Right atrium auricular region (tissue), 2 donors: ENCODE measurements at regions not wholly inside any gene's neighbourhood (a gene's known extent, or its start where the extent isn't known, plus 50 kb on each side); places are given as distances from the start of the nearest gene placed in this dataset.

Experiments
- DNase-seq: peaks from one replicate; pipeline ENCODE4 v3.0.0-alpha.2; 2019; ENCODE audit warnings: low spot score
- H3K27ac ChIP-seq, 2 donors: fragments of 200-600 bp; sonication (generic); 1 replicate in 1 of 2; 2 replicates in 1 of 2; pipeline ENCODE4 v1.5.1; 2016 to 2019
- H3K27me3 ChIP-seq, 2 donors: fragments of 200-600 bp; sonication (generic); one replicate each; pipeline versions ENCODE4 v1.5.1 to v1.6.0; 2017 to 2019
- H3K36me3 ChIP-seq: fragments of 200-600 bp; sonication (generic); one replicate; pipeline ENCODE4 v1.5.1; 2016
- H3K4me1 ChIP-seq, 2 donors: fragments of 200-600 bp; sonication (generic); one replicate each; pipeline versions ENCODE4 v1.5.1 to v1.6.0; 2017 to 2019
- H3K4me3 ChIP-seq, 2 donors: fragments of 200-600 bp; sonication (generic); 1 replicate in 1 of 2; 2 replicates in 1 of 2; pipeline ENCODE4 v1.5.1; 2017 to 2019; ENCODE audit warnings: mild to moderate bottlenecking in 1 of 2, moderate library complexity in 1 of 2
- H3K9me3 ChIP-seq, 2 donors: fragments of 200-600 bp; sonication (generic); one replicate each; pipeline ENCODE4 v1.5.1; 2019
- CTCF ChIP-seq, 2 donors: fragments of 200-600 bp; sonication (generic); IDR thresholded peaks; one replicate each; pipeline ENCODE4 v1.5.1; 2019; ENCODE audit warnings: antibody characterized with exemption in 2 of 2

- Histone ChIP-seq H3K9me3 (no peaks in the 10 kb centered on the region), H3K4me1 (no peaks in the 10 kb centered on the region), H3K36me3 (no peaks in the 10 kb centered on the region), H3K27ac (no peak overlapping the region), H3K27me3 (no peaks in the 10 kb centered on the region), H3K4me3 (no peak overlapping the region)
- no peak for TF ChIP-seq CTCF (IDR thresholded peaks at IDR 0.05)
- no peak for DNase-seq
Measured at GRCh38 chr1:91161166-91161565, 139.3 kb upstream of the ZNF644 start.

DNA sequence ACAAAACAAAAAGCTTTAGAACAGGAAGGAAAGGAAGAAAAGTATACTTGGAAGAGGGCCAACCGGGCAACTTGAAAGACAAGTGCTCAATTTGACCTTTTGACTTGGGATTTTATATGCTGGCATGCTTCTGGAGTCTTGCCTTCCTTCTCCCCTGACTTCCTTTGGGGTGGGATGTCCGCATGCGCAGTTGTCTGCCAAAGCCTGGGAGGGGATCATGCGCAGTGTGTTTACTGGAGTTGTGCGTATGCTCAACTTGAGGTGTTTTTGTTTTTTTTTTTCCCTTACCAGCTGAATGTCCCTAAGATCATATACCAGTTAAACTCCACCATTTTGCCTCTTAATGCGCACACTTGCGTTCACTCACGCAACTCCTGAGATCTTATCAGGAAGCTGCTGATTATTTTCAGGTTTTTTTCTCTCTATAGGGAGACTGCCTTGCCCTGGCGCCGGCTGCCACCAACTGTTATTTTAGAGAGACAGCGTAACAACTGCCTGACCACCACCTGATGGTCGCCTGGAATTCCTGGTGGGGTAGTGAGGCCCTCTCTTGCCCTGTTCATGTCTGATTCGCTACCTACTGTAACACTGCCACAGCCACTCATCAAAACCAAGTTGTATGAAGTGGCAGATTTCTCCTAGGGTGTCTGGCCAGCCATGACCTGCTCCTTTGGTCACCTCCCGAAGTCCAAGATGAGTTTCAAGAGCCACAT is 138.7 kb upstream of the ZNF644 start:
- no peak for TF ChIP-seq CTCF (IDR thresholded peaks at IDR 0.05)
- Histone ChIP-seq H3K27me3 (no peaks in the 10 kb centered on the region), H3K4me3 (no peak overlapping the region), H3K4me1 (no peaks in the 10 kb centered on the region), H3K36me3 (no peaks in the 10 kb centered on the region), H3K27ac (no peak overlapping the region), H3K9me3 (no peaks in the 10 kb centered on the region)
- DNase-seq = no peak

GRCh38 chr1:91153341-91153740 is 131.5 kb upstream of the ZNF644 start:
- Histone ChIP-seq H3K4me3 (no peak overlapping the region), H3K27ac (no peak overlapping the region), H3K4me1 (no peaks in the 10 kb centered on the region), H3K27me3 (no peaks in the 10 kb centered on the region), H3K9me3 (no peaks in the 10 kb centered on the region), H3K36me3 (no peaks in the 10 kb centered on the region)
- no peak for TF ChIP-seq CTCF (IDR thresholded peaks at IDR 0.05)
- DNase-seq = no peak

DNA sequence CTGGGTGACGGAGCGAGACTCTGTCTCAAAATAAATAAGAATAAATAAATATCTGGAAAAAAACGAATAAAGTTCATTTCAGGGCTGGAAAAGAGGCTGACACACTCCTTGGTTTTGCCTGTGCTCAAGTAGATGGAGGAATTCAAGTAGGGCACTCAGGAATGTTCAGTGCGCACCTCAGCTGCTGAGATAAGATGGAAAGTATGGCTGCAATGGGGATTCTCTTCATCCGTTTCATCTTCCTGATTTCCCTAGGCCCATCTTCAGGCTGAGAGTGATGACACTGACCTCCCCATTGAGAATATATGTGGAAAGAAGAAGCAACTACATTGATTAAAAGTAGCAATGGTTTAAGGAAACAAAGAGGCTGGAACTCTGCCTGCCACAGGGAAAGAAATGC is 130.5 kb upstream of the ZNF644 start:
- no peak overlapping the region for H3K27ac ChIP-seq
- H3K36me3 ChIP-seq = no peaks in the 10 kb centered on the region
- H3K27me3 ChIP-seq = no peaks in the 10 kb centered on the region
- no peak overlapping the region for H3K4me3 ChIP-seq
- DNase-seq = no peak
- no peak for TF ChIP-seq CTCF (IDR thresholded peaks at IDR 0.05)
- no peaks in the 10 kb centered on the region for H3K9me3 ChIP-seq
- no peaks in the 10 kb centered on the region for H3K4me1 ChIP-seq

GRCh38 chr1:91151702-91152101 is 129.9 kb upstream of the ZNF644 start:
- H3K27me3 ChIP-seq = no peaks in the 10 kb centered on the region
- TF ChIP-seq CTCF (IDR thresholded peaks at IDR 0.05) = no peak
- H3K4me1 ChIP-seq = no peaks in the 10 kb centered on the region
- H3K36me3 ChIP-seq = no peaks in the 10 kb centered on the region
- DNase-seq = no peak
- H3K27ac ChIP-seq = no peak overlapping the region
- H3K4me3 ChIP-seq = no peak overlapping the region
- H3K9me3 ChIP-seq = no peaks in the 10 kb centered on the region

DNA sequence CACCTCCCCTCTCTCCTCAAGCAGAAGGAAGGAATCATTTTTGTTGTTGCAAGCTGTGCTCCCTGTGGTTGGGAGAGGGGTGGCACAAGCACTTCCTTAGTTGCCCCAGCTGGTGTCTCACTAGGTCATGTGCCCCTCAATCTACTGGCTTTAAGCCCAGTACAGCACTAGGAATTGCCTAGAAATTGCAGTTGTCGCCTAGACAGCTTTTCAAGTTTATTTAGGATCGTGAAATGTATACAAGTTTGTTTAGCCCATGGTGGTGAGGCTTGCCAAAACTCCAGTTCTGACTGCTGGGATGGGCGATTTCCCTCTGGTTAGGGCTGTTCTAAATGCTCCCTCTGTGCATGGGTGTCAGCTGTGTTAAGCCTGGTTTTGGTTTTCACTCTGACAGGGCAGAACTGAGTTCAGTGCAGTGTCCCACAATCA is 126.8 kb upstream of the ZNF644 start:
- Histone ChIP-seq H3K9me3 (no peaks in the 10 kb centered on the region), H3K27me3 (no peaks in the 10 kb centered on the region), H3K27ac (no peak overlapping the region), H3K4me1 (no peaks in the 10 kb centered on the region), H3K4me3 (no peak overlapping the region), H3K36me3 (no peaks in the 10 kb centered on the region)
- no peak for TF ChIP-seq CTCF (IDR thresholded peaks at IDR 0.05)
- DNase-seq = no peak
